ENCODE measurements at regions not wholly inside any gene's neighbourhood (a gene's known extent, or its start where the extent isn't known, plus 50 kb on each side); places are given as distances from the start of the nearest gene placed in this dataset.

DNA sequence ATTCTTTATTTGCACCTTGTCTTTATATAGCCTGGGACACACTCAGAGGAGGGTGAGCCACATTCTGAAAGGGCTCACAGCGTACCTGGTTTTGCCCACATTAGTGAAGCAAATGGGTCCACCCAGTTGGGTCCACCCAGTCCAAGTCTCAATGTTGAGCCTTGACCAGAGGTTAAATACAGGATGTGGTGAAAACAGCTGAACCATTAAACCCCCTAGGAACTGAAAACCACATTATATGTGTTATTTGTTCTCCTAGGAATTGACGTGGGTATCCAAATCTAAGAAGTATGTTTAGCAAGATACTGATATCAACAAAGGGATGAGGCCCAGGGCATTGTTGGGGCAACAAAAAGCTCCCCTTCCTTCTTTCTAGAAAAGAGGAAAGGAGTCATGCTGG lies 83.8 kb downstream of the SETD4 start:
- H3K27me3 ChIP-seq, result no peaks in the 10 kb centered on the region
- no peaks in the 10 kb centered on the region for H3K36me3 ChIP-seq (replicated peaks in 1 of 2)
- TF ChIP-seq, protein P1, sequence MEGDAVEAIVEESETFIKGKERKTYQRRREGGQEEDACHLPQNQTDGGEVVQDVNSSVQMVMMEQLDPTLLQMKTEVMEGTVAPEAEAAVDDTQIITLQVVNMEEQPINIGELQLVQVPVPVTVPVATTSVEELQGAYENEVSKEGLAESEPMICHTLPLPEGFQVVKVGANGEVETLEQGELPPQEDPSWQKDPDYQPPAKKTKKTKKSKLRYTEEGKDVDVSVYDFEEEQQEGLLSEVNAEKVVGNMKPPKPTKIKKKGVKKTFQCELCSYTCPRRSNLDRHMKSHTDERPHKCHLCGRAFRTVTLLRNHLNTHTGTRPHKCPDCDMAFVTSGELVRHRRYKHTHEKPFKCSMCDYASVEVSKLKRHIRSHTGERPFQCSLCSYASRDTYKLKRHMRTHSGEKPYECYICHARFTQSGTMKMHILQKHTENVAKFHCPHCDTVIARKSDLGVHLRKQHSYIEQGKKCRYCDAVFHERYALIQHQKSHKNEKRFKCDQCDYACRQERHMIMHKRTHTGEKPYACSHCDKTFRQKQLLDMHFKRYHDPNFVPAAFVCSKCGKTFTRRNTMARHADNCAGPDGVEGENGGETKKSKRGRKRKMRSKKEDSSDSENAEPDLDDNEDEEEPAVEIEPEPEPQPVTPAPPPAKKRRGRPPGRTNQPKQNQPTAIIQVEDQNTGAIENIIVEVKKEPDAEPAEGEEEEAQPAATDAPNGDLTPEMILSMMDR (IDR thresholded peaks at IDR 0.05), result no peak
- no peak for TF ChIP-seq POLR2A (IDR thresholded peaks at IDR 0.05)
- 74 to 85% (median 81%) methylated on average over 2 of the region's 2 CpGs for WGBS, 4 donors
- H3K9me3 ChIP-seq (replicated peaks in 1 of 3), result no peaks in the 10 kb centered on the region
- DNase-seq, result no peak
- no peak overlapping the region for H3K4me3 ChIP-seq
- intact Hi-C loops (cut with DNase I), result no loop called here
- no peak overlapping the region for H3K27ac ChIP-seq
- H3K4me1 ChIP-seq (replicated peaks in 1 of 2), result no peaks in the 10 kb centered on the region

DNA sequence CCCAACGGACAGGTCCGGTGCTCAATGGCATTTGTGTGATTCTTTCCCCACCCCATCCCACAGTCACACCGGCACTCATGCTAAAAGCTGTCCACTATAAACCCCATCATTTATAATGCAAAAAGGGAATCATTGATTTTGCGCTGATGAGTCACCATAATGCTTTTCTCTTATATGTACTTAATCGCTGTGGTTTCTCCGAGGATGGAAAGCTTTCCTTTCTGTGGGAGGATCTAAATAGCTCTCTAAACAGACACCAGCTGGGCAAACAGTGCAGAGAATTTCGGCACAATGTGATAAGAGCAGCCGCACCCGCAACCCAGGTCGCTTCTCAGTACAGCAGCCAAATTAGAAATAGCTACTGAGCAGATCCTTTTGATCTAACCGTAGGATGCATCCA lies 85.6 kb downstream of the SETD4 start:
- WGBS, 4 donors, result 64 to 78% (median 74%) methylated on average over 11 of the region's 11 CpGs
- Histone ChIP-seq H3K4me3 (no peak overlapping the region), H3K4me1 (replicated peaks in 1 of 2) (no peaks in the 10 kb centered on the region), H3K27me3 (no peaks in the 10 kb centered on the region), H3K9me3 (replicated peaks in 1 of 3) (no peaks in the 10 kb centered on the region), H3K27ac (no peak overlapping the region), H3K36me3 (replicated peaks in 1 of 2) (no peaks in the 10 kb centered on the region)
- intact Hi-C loops (cut with DNase I), result no loop called here
- no peak for DNase-seq
- TF ChIP-seq POLR2A (IDR thresholded peaks at IDR 0.05), result no peak
- TF ChIP-seq, protein P1 (IDR thresholded peaks at IDR 0.05), result no peak

DNA sequence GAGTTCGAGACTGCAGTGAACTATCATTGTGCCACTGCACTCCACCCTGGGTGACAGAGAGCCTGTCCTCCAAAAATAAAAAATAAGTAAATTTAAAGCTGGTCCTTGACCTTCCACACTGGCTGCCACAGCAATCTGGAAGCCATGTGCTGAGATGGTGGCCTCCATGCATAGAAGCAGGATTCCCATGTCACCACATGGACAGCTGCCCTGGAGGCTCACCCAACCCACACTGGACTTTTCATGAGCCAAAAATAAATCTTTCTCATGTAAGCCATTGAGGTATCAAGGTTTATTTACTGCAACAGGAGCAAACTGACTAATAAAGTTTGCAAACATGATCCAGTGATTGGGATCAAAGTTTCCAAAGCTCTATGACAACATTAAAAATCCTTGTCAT lies 88.5 kb downstream of the SETD4 start:
- WGBS, 4 donors, result 86 to 96% (median 89%) methylated on average over 1 of the region's 1 CpG
- H3K4me3 ChIP-seq, result no peak overlapping the region
- no peak overlapping the region for H3K27ac ChIP-seq
- no peaks in the 10 kb centered on the region for H3K4me1 ChIP-seq (replicated peaks in 1 of 2)
- H3K9me3 ChIP-seq (replicated peaks in 1 of 3), result no peaks in the 10 kb centered on the region
- no peaks in the 10 kb centered on the region for H3K27me3 ChIP-seq
- intact Hi-C loops (cut with DNase I), result no loop called here
- TF ChIP-seq, protein P1 (IDR thresholded peaks at IDR 0.05), result no peak
- no peaks in the 10 kb centered on the region for H3K36me3 ChIP-seq (replicated peaks in 1 of 2)
- no peak for DNase-seq

DNA sequence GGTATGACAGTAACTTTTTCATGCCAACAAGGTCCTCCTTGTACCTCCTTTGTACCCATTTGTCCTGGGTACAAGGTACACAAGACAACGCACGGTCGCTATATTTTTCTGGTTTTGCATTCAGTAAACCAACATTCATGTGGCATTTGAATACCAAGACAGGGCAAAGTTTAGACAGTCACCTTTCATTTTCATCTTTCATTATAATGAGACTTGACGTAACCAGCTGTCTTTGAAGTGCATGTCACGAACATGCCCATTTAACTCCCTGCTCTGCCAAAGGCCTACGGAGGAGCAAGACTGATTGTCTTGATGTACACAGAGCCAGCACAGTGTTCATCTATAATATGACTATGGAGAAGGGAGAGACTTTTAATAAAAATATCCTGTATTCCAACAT lies 91.0 kb downstream of the SETD4 start:
- no peaks in the 10 kb centered on the region for H3K9me3 ChIP-seq (replicated peaks in 1 of 3)
- H3K4me3 ChIP-seq, result no peak overlapping the region
- no peaks in the 10 kb centered on the region for H3K4me1 ChIP-seq (replicated peaks in 1 of 2)
- 45 to 92% (median 79%) methylated on average over 6 of the region's 6 CpGs for WGBS, 4 donors
- no peak for TF ChIP-seq POLR2A (IDR thresholded peaks at IDR 0.05)
- TF ChIP-seq, protein P1 (IDR thresholded peaks at IDR 0.05), result no peak
- no peaks in the 10 kb centered on the region for H3K36me3 ChIP-seq (replicated peaks in 1 of 2)
- DNase-seq, result no peak
- H3K27ac ChIP-seq, result no peak overlapping the region
- no peaks in the 10 kb centered on the region for H3K27me3 ChIP-seq
- intact Hi-C loops (cut with DNase I), result no loop called here

All from adrenal gland (tissue), 9 donors.